CD4-positive, CD25-positive, alpha-beta regulatory T cell (primary cell): ENCODE measurements at regions not wholly inside any gene's neighbourhood (a gene's known extent, or its start where the extent isn't known, plus 50 kb on each side); places are given as distances from the start of the nearest gene placed in this dataset.

ENCODE experiments used
- ATAC-seq, 2 donors: fragments of 150-1000 bp; cut with Tn5 transposase; one replicate each; pipeline ENCODE4 v1.10.0; 2021; ENCODE audit warnings: low read depth in 2 of 2, moderate number of reproducible peaks in 2 of 2, moderate library complexity in 1 of 2
- DNase-seq, 3 donors: peaks; one replicate each; pipeline versions ENCODE4 v3.0.0 to v3.0.0-alpha.2; 2012 to 2022; ENCODE audit warnings: mixed read lengths in 1 of 3
- H3K27ac ChIP-seq: one replicate; pipeline ENCODE4 v1.7.0; 2013; ENCODE audit warnings: mild to moderate bottlenecking, low read length; ENCODE audit not compliant: insufficient read depth, poor library complexity, severe bottlenecking
- H3K27me3 ChIP-seq: one replicate; pipeline ENCODE4 v1.7.0; 2013; ENCODE audit warnings: low read length; ENCODE audit not compliant: control insufficient read depth, insufficient read depth
- H3K36me3 ChIP-seq: one replicate; pipeline ENCODE4 v1.7.0; 2013; ENCODE audit warnings: mild to moderate bottlenecking, low read length, moderate library complexity; ENCODE audit not compliant: control insufficient read depth, insufficient read depth
- H3K4me1 ChIP-seq: 2 replicates; pipeline ENCODE4 v1.7.0; 2013; ENCODE audit warnings: mild to moderate bottlenecking, low read length; ENCODE audit not compliant: insufficient read depth, control insufficient read depth, poor library complexity, severe bottlenecking
- H3K4me3 ChIP-seq: one replicate; pipeline ENCODE4 v1.7.0; 2013; ENCODE audit warnings: low read depth, mild to moderate bottlenecking, low read length, moderate library complexity
- H3K9me3 ChIP-seq, 2 experiments: 1 replicate in 1 of 2; 2 replicates in 1 of 2; pipeline ENCODE4 v1.7.0; 2013; ENCODE audit warnings: low read length in 2 of 2, mild to moderate bottlenecking in 1 of 2, moderate library complexity in 1 of 2; ENCODE audit not compliant: control insufficient read depth in 2 of 2
- H3K27ac Mint-ChIP-seq, 3 donors: one replicate each; pipeline ENCODE4 v1.8.0; 2020 to 2022; ENCODE audit warnings: mild to moderate bottlenecking in 3 of 3, mixed read lengths in 3 of 3, moderate library complexity in 2 of 3
- H3K27me3 Mint-ChIP-seq: one replicate; pipeline ENCODE4 v1.8.0; 2022; ENCODE audit warnings: mild to moderate bottlenecking, mixed read lengths
- H3K36me3 Mint-ChIP-seq: one replicate; pipeline ENCODE4 v1.8.0; 2020; ENCODE audit warnings: mixed read lengths
- H3K4me1 Mint-ChIP-seq, 4 donors: one replicate each; pipeline ENCODE4 v1.8.0; 2020 to 2022; ENCODE audit warnings: mixed read lengths in 4 of 4, mild to moderate bottlenecking in 1 of 4
- H3K4me3 Mint-ChIP-seq, 4 donors: one replicate each; pipeline ENCODE4 v1.8.0; 2020 to 2022; ENCODE audit warnings: mild to moderate bottlenecking in 4 of 4, mixed read lengths in 4 of 4, moderate library complexity in 3 of 4
- H3K9me3 Mint-ChIP-seq, 7 donors: one replicate each; pipeline ENCODE4 v1.8.0; 2020 to 2022; ENCODE audit warnings: mixed read lengths in 7 of 7, mild to moderate bottlenecking in 3 of 7, moderate library complexity in 2 of 7

DNA sequence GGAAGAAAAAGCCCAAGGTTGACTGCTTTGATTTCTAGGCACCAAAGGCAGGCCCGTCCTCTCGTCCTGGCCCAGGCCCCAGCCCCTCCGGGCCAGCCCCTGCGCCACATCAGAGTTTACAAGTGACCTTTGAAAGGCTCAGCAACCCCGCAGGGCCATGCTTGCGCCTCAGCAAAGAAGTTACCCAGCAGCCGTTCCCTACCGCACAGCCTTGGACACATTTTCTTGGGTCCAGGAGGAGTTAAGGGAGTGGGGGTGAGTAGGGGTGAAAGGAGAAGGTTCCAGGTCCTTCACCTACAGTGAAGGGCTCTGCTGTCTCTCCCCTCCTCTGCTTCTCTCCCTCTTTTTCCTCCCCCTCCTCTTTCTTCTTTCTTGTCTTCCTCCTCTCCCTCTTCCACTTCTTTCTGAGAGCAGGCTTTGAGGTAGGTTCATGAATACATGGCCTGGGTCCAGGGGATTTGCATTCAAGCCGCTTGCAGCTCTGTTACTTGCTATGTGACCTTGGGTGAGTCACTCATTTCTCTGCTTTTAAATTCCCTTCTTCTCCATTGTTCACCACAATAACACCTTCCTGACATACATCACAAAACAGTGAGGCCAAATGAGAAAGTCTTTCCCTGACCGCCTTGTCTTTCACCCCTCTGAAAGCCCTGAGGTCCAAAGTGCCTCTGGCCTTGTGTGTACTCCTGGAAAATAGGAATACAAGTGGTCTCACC is 223.3 kb upstream of the TPRG1 start:
- H3K27ac ChIP-seq, result no peak overlapping the region
- no peaks in the 10 kb centered on the region for H3K9me3 Mint-ChIP-seq
- H3K4me3 ChIP-seq, result no peak overlapping the region
- H3K4me1 Mint-ChIP-seq, result peaks cover 0 to 2% (median 0%) of the 10 kb centered on the region in 4 donors
- no peaks in the 10 kb centered on the region for H3K36me3 Mint-ChIP-seq
- H3K4me3 Mint-ChIP-seq, result peak overlapping the region in 1 of 4 donors; percentile 14
- H3K27me3 Mint-ChIP-seq, result no peaks in the 10 kb centered on the region
- H3K27me3 ChIP-seq, result no peaks in the 10 kb centered on the region
- H3K9me3 ChIP-seq, result no peaks in the 10 kb centered on the region
- ATAC-seq (no peak), DNase-seq (no peak)
- no peaks in the 10 kb centered on the region for H3K36me3 ChIP-seq
- no peak overlapping the region for H3K27ac Mint-ChIP-seq
- H3K4me1 ChIP-seq, result no peaks in the 10 kb centered on the region

DNA sequence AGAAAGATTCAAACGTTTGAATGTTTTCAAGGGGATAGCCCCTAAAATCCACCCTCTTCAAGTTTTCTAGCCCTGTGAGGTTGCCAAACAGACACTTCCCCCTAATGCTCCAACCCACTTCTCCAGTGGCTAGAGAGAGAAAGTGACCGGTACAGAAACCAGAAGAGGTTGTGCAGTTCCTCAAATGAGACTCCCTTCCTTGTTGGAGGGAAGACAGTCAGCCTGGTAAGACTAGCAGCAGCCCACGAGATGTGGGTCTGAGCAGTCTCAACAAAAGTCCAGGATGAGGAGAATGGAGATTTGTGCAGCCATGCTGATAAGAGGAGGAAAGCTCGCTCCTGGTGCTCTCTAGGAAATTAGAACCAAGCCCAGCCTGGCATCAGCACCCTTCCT is 222.8 kb upstream of the TPRG1 start:
- no peak for DNase-seq

DNA sequence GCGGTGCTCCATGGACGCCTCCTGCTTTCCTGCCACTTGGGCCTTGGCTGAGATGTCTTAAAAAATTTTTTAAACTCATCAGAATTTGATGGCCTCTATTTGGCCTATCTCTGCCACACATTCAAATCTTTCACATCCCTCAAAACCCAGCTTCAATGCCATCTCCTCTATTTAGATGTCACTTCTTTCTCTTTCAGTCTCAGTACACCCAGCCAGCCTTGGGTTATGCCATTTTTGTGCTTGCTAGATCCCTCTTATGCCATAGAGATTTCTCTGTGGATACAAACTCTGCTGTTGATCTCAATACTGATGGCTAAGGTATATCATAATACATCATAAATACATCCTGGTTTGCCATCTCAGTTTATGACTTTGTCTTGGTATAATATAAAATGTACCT is 222.3 kb upstream of the TPRG1 start:
- H3K4me1 ChIP-seq, result no peaks in the 10 kb centered on the region
- no peak for ATAC-seq
- H3K4me3 Mint-ChIP-seq, result no peak overlapping the region

More for the DNA sequence above, 222.8 kb upstream of the TPRG1 start:
- Mint-ChIP-seq H3K9me3 (no peaks in the 10 kb centered on the region), H3K27ac (no peak overlapping the region), H3K36me3 (no peaks in the 10 kb centered on the region), H3K27me3 (no peaks in the 10 kb centered on the region), H3K4me1 (peaks cover 0 to 2% (median 0%) of the 10 kb centered on the region in 4 donors), H3K4me3 (peak overlapping the region in 1 of 4 donors; percentile 14)
- Histone ChIP-seq H3K4me1 (no peaks in the 10 kb centered on the region), H3K36me3 (no peaks in the 10 kb centered on the region), H3K27me3 (no peaks in the 10 kb centered on the region), H3K9me3 (no peaks in the 10 kb centered on the region), H3K4me3 (no peak overlapping the region), H3K27ac (no peak overlapping the region)
- ATAC-seq, result no peak

DNA sequence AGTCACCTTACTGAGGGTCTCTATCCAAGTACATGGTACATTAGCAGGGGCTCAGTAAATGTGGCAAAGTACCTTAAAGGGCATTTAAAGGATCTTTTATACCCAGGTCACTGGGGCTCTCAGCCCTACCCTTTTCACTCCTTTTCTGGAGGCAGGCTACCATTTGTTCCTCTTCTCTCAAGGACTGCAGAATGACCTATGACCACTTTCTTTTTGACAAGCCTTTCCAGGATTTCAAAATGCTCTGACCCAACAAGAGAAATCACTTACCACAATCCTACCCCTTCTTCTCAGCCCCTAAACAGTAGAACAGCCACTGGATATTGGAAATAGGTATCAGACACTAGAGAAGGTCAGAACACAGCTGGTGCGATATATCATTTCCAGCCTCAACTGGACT is 221.8 kb upstream of the TPRG1 start:
- Mint-ChIP-seq H3K27ac (no peak overlapping the region), H3K4me1 (peaks cover 0 to 2% (median 0%) of the 10 kb centered on the region in 4 donors), H3K4me3 (no peak overlapping the region), H3K9me3 (no peaks in the 10 kb centered on the region), H3K36me3 (no peaks in the 10 kb centered on the region), H3K27me3 (no peaks in the 10 kb centered on the region)
- no peaks in the 10 kb centered on the region for H3K4me1 ChIP-seq
- H3K9me3 ChIP-seq, result no peaks in the 10 kb centered on the region
- H3K4me3 ChIP-seq, result no peak overlapping the region
- DNase-seq (no peak), ATAC-seq (no peak)
- H3K27ac ChIP-seq, result no peak overlapping the region
- H3K27me3 ChIP-seq, result no peaks in the 10 kb centered on the region
- H3K36me3 ChIP-seq, result no peaks in the 10 kb centered on the region

More for the DNA sequence above, 222.3 kb upstream of the TPRG1 start:
- no peak overlapping the region for H3K27ac ChIP-seq
- Mint-ChIP-seq H3K4me1 (peaks cover 0 to 2% (median 0%) of the 10 kb centered on the region in 4 donors), H3K27ac (no peak overlapping the region), H3K9me3 (no peaks in the 10 kb centered on the region), H3K36me3 (no peaks in the 10 kb centered on the region), H3K27me3 (no peaks in the 10 kb centered on the region)
- no peak for DNase-seq
- no peaks in the 10 kb centered on the region for H3K9me3 ChIP-seq
- H3K36me3 ChIP-seq, result no peaks in the 10 kb centered on the region
- H3K4me3 ChIP-seq, result no peak overlapping the region
- H3K27me3 ChIP-seq, result no peaks in the 10 kb centered on the region

DNA sequence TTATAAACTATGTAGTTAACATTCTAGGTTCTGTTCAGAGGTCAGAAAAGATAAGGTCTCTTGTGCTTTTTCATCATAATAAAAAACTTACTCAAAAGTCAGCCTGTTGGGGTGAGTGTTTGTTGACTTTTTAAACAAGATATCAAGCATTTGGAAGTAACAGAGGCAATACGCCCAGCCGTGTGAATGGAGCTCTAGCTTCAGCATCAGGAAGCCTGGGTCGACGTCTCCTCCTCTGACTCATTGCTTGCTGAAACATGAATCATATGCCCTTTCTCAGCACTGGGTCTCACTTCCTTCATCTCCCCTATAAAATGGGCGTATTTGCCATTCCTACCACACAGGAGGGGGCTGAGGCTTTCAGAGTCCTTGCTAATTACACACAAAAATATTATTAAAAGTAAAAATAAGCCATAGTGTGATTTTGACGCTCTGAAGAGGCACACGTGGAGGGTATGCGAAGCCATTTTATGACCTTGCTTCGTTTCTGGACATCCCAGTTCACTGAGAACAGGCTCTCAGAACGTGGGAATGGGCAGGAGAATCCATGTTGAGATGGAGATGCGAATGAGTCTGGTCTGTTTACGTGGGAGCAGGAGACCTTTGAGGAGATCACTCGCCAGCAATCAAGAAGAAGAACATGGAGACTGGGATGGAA is 220.8 kb upstream of the TPRG1 start:
- Mint-ChIP-seq H3K36me3 (no peaks in the 10 kb centered on the region), H3K9me3 (no peaks in the 10 kb centered on the region), H3K27me3 (no peaks in the 10 kb centered on the region), H3K4me1 (peaks cover 0 to 2% (median 0%) of the 10 kb centered on the region in 4 donors), H3K4me3 (no peak overlapping the region), H3K27ac (no peak overlapping the region)
- no peaks in the 10 kb centered on the region for H3K36me3 ChIP-seq
- DNase-seq (peak in 1 of 3 donors; percentile 39), ATAC-seq (peak; percentile 59 to 72)
- no peaks in the 10 kb centered on the region for H3K9me3 ChIP-seq
- H3K4me3 ChIP-seq, result no peak overlapping the region
- no peaks in the 10 kb centered on the region for H3K4me1 ChIP-seq
- H3K27ac ChIP-seq, result no peak overlapping the region
- no peaks in the 10 kb centered on the region for H3K27me3 ChIP-seq

DNA sequence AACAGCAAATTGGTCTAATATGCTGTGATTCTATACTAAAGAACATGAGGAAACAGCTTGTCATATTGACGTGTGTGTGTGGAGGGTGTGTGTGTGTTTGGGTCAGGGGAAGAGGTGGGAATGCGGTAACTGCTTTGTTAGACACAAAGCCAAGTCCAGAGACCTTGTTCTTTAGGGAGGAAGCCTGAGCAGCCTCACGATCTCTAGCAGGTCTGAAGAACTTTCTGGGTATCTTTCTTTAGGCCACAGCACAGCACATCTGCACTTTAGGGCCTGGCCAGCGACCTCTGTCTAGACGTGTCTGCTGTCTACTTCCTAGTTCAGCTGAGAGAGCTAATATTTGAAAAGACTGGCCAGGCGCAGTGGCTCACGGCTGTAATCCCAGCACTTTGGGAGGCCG is 220.0 kb upstream of the TPRG1 start:
- no peaks in the 10 kb centered on the region for H3K36me3 Mint-ChIP-seq

DNA sequence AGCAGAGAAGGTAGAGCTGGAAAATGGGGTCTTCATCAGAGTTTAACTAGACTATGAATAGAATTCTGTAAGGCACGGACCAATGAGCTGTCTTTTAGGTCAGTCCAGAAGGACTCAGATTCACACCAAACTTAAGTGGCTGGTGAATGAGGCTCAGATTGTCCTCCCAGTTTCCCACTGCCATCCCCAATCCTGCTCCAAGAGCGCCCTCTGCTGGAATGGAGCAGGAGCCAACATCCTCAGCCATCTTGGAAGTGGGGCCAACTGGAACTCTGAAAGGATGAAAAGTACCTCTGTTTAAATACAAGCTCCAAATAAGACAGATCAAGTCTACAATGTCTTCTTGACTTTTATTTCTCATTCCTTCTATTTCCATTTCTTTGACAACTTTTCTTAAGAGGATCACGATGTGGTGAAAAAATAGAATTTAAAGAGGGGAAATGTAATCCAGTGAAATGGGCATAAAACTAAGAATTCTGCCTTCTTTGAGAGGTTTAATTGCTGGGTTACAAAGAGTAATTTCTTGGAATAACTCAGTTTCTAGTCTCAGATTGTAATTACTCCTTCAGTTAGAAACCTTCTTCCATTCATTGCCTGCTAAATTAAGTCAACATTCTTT is 217.1 kb upstream of the TPRG1 start:
- Histone ChIP-seq H3K27ac (no peak overlapping the region), H3K4me3 (no peak overlapping the region), H3K27me3 (no peaks in the 10 kb centered on the region), H3K4me1 (no peaks in the 10 kb centered on the region), H3K36me3 (no peaks in the 10 kb centered on the region), H3K9me3 (no peaks in the 10 kb centered on the region)
- no peaks in the 10 kb centered on the region for H3K9me3 Mint-ChIP-seq
- peak overlapping the region in 1 of 3 donors; percentile 14 for H3K27ac Mint-ChIP-seq
- DNase-seq (peak; percentile 54 to 77 (median 68)), ATAC-seq (peak; percentile 59 to 62)
- no peaks in the 10 kb centered on the region for H3K4me1 Mint-ChIP-seq
- no peak overlapping the region for H3K4me3 Mint-ChIP-seq
- no peaks in the 10 kb centered on the region for H3K36me3 Mint-ChIP-seq
- no peaks in the 10 kb centered on the region for H3K27me3 Mint-ChIP-seq

More for the DNA sequence above, 220.0 kb upstream of the TPRG1 start:
- Mint-ChIP-seq H3K27me3 (no peaks in the 10 kb centered on the region), H3K4me1 (peaks cover 0 to 1% (median 0%) of the 10 kb centered on the region in 4 donors), H3K4me3 (no peak overlapping the region), H3K27ac (no peak overlapping the region), H3K9me3 (no peaks in the 10 kb centered on the region)
- DNase-seq, result no peak
- no peak overlapping the region for H3K27ac ChIP-seq
- no peaks in the 10 kb centered on the region for H3K9me3 ChIP-seq
- H3K4me3 ChIP-seq, result no peak overlapping the region
- ATAC-seq, result no peak
- no peaks in the 10 kb centered on the region for H3K4me1 ChIP-seq
- H3K36me3 ChIP-seq, result no peaks in the 10 kb centered on the region
- H3K27me3 ChIP-seq, result no peaks in the 10 kb centered on the region
